Muscle of arm (tissue), 1 donor: ENCODE measurements at regions not wholly inside any gene's neighbourhood (a gene's known extent, or its start where the extent isn't known, plus 50 kb on each side); places are given as distances from the start of the nearest gene placed in this dataset.

ENCODE experiments used
- DNase-seq: peaks from one replicate; pipeline ENCODE4 v3.0.0-alpha.2; 2013

DNA sequence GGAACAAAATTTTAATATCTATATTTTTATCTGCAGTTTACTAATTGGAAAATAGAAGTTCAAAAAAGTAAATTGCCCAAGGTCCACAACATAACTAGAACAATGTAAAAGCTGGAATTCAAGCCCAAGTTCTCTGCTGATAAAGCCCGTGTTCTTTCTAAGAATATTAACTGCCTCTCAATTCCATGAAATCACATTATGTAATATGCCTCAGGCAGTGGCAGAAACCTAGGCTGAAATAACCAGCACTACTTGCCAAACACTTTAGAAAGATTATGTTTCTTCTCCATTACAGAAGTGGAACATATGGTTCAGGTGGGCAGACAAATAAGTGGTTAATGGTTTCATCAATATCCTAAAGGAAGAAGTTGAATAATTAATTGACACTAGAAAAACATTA, 56.7 kb upstream of the ADGRL3 start:
- DNase-seq = no peak

DNA sequence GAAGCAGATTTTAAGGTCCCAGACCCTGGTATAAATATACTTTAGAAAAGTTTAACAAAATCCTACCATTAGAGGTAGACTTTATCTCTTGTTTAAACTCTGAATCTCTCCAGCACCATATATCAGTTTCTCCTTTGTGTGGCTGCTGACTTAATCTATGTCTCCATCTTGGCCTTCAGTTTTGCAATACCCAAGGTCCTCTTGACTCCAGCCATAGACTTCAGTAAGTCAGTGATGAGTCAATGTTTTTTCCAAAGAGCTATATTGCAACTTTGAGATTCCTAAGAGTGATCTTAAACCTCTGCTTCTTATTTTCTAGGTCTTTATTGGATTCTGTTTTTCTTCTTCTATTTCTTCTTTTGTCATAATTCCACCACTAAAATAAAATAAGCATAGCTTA, 50.8 kb upstream of the ADGRL3 start:
- no peak for DNase-seq
